ENCODE measurements at regions not wholly inside any gene's neighbourhood (a gene's known extent, or its start where the extent isn't known, plus 50 kb on each side); places are given as distances from the start of the nearest gene placed in this dataset.

DNA sequence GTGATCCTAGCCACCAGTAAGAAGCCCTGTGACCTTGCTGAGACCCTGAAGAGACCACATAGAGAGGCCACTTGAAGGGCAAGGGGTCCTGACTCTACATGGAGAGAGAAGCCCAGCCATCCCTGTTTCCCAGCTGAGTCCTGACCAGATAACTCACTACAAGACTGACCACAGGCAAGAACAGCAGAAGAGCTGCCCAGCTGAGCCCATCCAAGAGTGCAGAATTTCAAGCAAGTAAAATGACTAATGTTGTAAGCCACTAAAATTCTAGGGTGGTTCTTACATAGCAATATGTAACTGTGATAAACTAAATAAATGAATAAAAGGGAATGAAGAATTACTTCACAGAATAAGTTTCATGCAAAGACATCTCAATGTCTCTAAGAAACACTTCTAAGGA is 58.4 kb upstream of the WIPF1 start:
- Histone ChIP-seq H3K36me3 (ENCODE audit: low read depth) (no peaks in the 10 kb centered on the region), H3K4me1 (ENCODE audit: insufficient read depth, poor library complexity, severe bottlenecking) (no peaks in the 10 kb centered on the region), H3K4me3 (ENCODE audit: severe bottlenecking) (no peak overlapping the region), H3K27ac (ENCODE audit: poor library complexity, severe bottlenecking) (no peak overlapping the region), H3K27me3 (ENCODE audit: insufficient read depth, poor library complexity, severe bottlenecking) (no peaks in the 10 kb centered on the region), H3K9me3 (ENCODE audit: severe bottlenecking) (no peaks in the 10 kb centered on the region)
- ATAC-seq (ENCODE audit: low read depth) (no peak), DNase-seq (ENCODE audit: low spot score) (no peak)
- TF ChIP-seq, protein P1, sequence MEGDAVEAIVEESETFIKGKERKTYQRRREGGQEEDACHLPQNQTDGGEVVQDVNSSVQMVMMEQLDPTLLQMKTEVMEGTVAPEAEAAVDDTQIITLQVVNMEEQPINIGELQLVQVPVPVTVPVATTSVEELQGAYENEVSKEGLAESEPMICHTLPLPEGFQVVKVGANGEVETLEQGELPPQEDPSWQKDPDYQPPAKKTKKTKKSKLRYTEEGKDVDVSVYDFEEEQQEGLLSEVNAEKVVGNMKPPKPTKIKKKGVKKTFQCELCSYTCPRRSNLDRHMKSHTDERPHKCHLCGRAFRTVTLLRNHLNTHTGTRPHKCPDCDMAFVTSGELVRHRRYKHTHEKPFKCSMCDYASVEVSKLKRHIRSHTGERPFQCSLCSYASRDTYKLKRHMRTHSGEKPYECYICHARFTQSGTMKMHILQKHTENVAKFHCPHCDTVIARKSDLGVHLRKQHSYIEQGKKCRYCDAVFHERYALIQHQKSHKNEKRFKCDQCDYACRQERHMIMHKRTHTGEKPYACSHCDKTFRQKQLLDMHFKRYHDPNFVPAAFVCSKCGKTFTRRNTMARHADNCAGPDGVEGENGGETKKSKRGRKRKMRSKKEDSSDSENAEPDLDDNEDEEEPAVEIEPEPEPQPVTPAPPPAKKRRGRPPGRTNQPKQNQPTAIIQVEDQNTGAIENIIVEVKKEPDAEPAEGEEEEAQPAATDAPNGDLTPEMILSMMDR (IDR thresholded peaks at IDR 0.05; ENCODE audit: poor library complexity, severe bottlenecking) = no peak

DNA sequence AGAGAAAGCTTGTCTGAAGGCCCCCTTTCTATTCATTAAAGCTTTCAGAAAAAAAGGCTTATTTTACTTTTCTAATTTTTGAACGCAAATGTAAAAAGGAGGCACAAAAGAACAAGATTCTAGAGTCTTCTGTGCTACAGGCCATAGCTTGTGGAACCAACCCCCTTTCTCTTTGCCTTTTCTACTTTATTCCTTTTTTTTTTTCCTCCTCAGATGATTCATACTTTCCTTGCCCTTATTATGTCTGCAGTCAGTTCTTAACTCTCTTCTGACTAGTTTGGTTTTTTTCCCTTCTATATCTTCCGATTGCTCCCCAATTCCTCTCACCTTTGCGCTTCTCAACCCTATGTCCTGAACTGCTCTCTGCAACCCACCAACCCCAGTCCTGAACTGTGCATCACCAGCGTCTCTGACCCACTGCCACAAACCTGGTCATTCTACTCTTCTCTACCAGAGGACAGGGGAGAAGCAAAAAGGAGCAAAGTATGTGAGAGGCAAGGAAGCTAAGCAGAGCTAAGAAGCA is 56.9 kb upstream of the WIPF1 start:
- H3K4me1 ChIP-seq (ENCODE audit: insufficient read depth, poor library complexity, severe bottlenecking) = no peaks in the 10 kb centered on the region
- TF ChIP-seq, protein P1 (IDR thresholded peaks at IDR 0.05; ENCODE audit: poor library complexity, severe bottlenecking) = no peak
- no peaks in the 10 kb centered on the region for H3K27me3 ChIP-seq (ENCODE audit: insufficient read depth, poor library complexity, severe bottlenecking)
- ATAC-seq (ENCODE audit: low read depth) (no peak), DNase-seq (ENCODE audit: low spot score) (no peak)
- no peaks in the 10 kb centered on the region for H3K36me3 ChIP-seq (ENCODE audit: low read depth)
- H3K9me3 ChIP-seq (ENCODE audit: severe bottlenecking) = no peaks in the 10 kb centered on the region
- no peak overlapping the region for H3K27ac ChIP-seq (ENCODE audit: poor library complexity, severe bottlenecking)
- H3K4me3 ChIP-seq (ENCODE audit: severe bottlenecking) = no peak overlapping the region

DNA sequence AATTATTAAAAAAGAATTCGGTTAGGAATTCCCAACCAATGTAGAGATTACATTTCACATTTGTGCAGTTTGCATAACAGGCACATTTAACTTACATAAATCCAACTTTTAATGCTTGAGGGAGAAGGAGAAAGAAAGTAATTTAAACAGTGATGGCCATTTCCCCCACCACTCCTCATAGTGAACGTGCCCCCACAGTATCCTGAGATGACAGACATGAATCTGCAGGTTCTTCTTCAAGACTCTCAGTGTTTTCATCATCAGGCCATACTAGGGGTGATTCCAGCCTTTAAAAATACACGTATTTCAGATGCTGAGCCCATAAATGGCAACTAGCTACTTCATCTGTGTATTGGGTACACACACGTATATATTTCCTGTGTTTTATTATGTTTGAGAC is 51.3 kb upstream of the WIPF1 start:
- H3K27ac ChIP-seq (ENCODE audit: poor library complexity, severe bottlenecking) = no peak overlapping the region
- H3K36me3 ChIP-seq (ENCODE audit: low read depth) = no peaks in the 10 kb centered on the region
- TF ChIP-seq, protein P1 (IDR thresholded peaks at IDR 0.05; ENCODE audit: poor library complexity, severe bottlenecking) = no peak
- ATAC-seq (ENCODE audit: low read depth) (no peak), DNase-seq (ENCODE audit: low spot score) (no peak)
- no peaks in the 10 kb centered on the region for H3K4me1 ChIP-seq (ENCODE audit: insufficient read depth, poor library complexity, severe bottlenecking)
- no peak overlapping the region for H3K4me3 ChIP-seq (ENCODE audit: severe bottlenecking)
- no peaks in the 10 kb centered on the region for H3K27me3 ChIP-seq (ENCODE audit: insufficient read depth, poor library complexity, severe bottlenecking)
- H3K9me3 ChIP-seq (ENCODE audit: severe bottlenecking) = no peaks in the 10 kb centered on the region
